SK-N-SH (cell line): ENCODE measurements at regions not wholly inside any gene's neighbourhood (a gene's known extent, or its start where the extent isn't known, plus 50 kb on each side); places are given as distances from the start of the nearest gene placed in this dataset.

Experiments used
- CHD2 ChIP-seq: fragments of 150-350 bp; IDR thresholded peaks from 2 replicates; pipeline ENCODE4 v1.6.1; 2018; ENCODE audit warnings: low read length; ENCODE audit not compliant: partially characterized antibody
- EP300 ChIP-seq, 2 experiments: IDR thresholded peaks; 2 replicates each; pipeline versions ENCODE4 v1.4.0 to v1.6.1; 2012; ENCODE audit warnings: borderline replicate concordance in 1 of 2, low read depth in 1 of 2, low read length in 1 of 2
- EZH2phosphoT487 ChIP-seq: fragments of 200-600 bp; sonication (generic); IDR thresholded peaks from 2 replicates; pipeline ENCODE4 v1.6.1; 2017; ENCODE audit warnings: low read depth, mixed run types, mild to moderate bottlenecking, antibody characterized with exemption, moderate library complexity, borderline replicate concordance
- FOSL2 ChIP-seq: IDR thresholded peaks from 2 replicates; pipeline ENCODE4 v1.4.0; 2012; ENCODE audit warnings: low read depth, mild to moderate bottlenecking, moderate library complexity, borderline replicate concordance
- GABPA ChIP-seq: IDR thresholded peaks from 2 replicates; pipeline ENCODE4 v1.4.0; 2012; ENCODE audit warnings: low read depth, mild to moderate bottlenecking
- MXI1 ChIP-seq: IDR thresholded peaks from 2 replicates; pipeline ENCODE4 v1.6.1; 2012; ENCODE audit warnings: mild to moderate bottlenecking, low read depth, low read length, improper control_type of control experiment
- NFIC ChIP-seq: IDR thresholded peaks from 2 replicates; pipeline ENCODE4 v1.4.0; 2012; ENCODE audit warnings: borderline replicate concordance
- POLR2AphosphoS5 ChIP-seq: IDR thresholded peaks from 2 replicates; pipeline ENCODE4 v1.6.1; 2012; ENCODE audit warnings: low read depth, low read length
- RAD21 ChIP-seq: IDR thresholded peaks from 2 replicates; pipeline ENCODE4 v1.6.1; 2012; ENCODE audit warnings: mild to moderate bottlenecking, low read length
- RFX5 ChIP-seq: IDR thresholded peaks from 2 replicates; pipeline ENCODE4 v1.6.1; 2012; ENCODE audit warnings: mild to moderate bottlenecking, improper control_type of control experiment, low read length
- TAF1 ChIP-seq: IDR thresholded peaks from 2 replicates; pipeline ENCODE4 v1.6.1; 2012; ENCODE audit warnings: low read depth, mild to moderate bottlenecking, low read length, moderate library complexity, borderline replicate concordance
- TF ChIP-seq, protein P1 (sequence below): fragments of 200-600 bp; sonication (generic); IDR thresholded peaks from 2 replicates; pipeline ENCODE4 v1.6.1; 2017; ENCODE audit warnings: antibody characterized with exemption, mild to moderate bottlenecking, moderate library complexity
- TF ChIP-seq, protein P2 (sequence below): fragments of 150-350 bp; IDR thresholded peaks from 2 replicates; pipeline ENCODE4 v1.6.1; 2017; ENCODE audit warnings: antibody characterized with exemption, low read length, low read depth, borderline replicate concordance

DNA sequence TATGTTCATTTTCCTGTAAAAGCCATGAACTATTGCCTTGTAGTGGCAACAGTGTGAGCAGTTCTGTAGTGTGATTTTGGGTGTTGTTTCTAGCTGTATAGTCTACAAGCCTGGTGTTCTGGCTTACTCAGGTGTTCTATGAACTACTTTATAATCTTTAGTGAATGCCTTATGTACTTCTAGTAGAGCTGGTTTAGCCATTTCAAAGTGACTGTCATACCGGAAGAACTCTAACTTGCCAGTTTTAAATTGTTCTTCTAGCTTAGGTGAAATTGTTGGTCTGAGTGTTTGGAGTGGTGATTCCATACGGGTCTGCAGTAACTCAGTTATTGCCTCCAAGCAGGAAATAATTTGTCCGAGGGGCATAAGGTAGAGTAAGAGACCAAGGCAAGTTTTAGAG lies 150.2 kb upstream of the ZNF184 start:
- TF ChIP-seq, protein P1, sequence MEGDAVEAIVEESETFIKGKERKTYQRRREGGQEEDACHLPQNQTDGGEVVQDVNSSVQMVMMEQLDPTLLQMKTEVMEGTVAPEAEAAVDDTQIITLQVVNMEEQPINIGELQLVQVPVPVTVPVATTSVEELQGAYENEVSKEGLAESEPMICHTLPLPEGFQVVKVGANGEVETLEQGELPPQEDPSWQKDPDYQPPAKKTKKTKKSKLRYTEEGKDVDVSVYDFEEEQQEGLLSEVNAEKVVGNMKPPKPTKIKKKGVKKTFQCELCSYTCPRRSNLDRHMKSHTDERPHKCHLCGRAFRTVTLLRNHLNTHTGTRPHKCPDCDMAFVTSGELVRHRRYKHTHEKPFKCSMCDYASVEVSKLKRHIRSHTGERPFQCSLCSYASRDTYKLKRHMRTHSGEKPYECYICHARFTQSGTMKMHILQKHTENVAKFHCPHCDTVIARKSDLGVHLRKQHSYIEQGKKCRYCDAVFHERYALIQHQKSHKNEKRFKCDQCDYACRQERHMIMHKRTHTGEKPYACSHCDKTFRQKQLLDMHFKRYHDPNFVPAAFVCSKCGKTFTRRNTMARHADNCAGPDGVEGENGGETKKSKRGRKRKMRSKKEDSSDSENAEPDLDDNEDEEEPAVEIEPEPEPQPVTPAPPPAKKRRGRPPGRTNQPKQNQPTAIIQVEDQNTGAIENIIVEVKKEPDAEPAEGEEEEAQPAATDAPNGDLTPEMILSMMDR, result no peak
- no peak for TF ChIP-seq POLR2AphosphoS5
- no peak for TF ChIP-seq GABPA
- no peak for TF ChIP-seq RAD21
- TF ChIP-seq EP300 (IDR thresholded peaks at IDR 0.05; ENCODE audit: borderline replicate concordance in 1 of 2, low read depth in 1 of 2, low read length in 1 of 2), result no peak
- no peak for TF ChIP-seq TAF1
- no peak for TF ChIP-seq CHD2
- no peak for TF ChIP-seq NFIC
- TF ChIP-seq, protein P2, sequence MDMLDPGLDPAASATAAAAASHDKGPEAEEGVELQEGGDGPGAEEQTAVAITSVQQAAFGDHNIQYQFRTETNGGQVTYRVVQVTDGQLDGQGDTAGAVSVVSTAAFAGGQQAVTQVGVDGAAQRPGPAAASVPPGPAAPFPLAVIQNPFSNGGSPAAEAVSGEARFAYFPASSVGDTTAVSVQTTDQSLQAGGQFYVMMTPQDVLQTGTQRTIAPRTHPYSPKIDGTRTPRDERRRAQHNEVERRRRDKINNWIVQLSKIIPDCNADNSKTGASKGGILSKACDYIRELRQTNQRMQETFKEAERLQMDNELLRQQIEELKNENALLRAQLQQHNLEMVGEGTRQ, result no peak
- TF ChIP-seq EZH2phosphoT487, result no peak
- no peak for TF ChIP-seq RFX5
- no peak for TF ChIP-seq MXI1
- TF ChIP-seq FOSL2, result no peak
